Renal cortex interstitium (tissue), 11 donors: ENCODE measurements at regions not wholly inside any gene's neighbourhood (a gene's known extent, or its start where the extent isn't known, plus 50 kb on each side); places are given as distances from the start of the nearest gene placed in this dataset.
"Not testable (repeated sequence)": the region's sequence is repeated elsewhere in the genome, so short reads cannot be mapped to it uniquely, and the experiment has no call there.

Experiments
- DNase-seq, 11 donors: peaks; one replicate each; pipeline ENCODE4 v3.0.0-alpha.2; 2013; ENCODE audit warnings: low read depth in 9 of 11, low spot score in 4 of 11; ENCODE audit errors: extremely low read depth in 1 of 11

DNA sequence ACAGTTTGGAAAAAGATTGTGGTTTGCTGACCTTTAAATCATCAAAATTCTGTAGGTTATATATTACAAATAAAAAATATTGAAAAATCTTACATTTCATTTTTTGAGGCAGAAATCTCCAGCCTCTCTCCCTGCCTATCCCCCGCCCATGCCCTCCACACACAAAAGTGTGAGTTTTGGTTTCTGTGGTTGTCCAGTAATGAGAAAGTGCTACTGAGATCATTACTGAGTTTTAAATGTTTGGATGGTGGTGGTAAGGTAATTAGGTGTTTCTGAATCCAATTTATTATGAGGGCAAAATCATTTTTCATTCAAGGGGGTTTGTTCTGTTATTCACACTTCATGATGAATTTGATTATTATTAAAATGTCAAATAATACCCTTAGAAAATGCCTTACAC is 448.0 kb upstream of the SLC10A2 start:
- no peak for DNase-seq

DNA sequence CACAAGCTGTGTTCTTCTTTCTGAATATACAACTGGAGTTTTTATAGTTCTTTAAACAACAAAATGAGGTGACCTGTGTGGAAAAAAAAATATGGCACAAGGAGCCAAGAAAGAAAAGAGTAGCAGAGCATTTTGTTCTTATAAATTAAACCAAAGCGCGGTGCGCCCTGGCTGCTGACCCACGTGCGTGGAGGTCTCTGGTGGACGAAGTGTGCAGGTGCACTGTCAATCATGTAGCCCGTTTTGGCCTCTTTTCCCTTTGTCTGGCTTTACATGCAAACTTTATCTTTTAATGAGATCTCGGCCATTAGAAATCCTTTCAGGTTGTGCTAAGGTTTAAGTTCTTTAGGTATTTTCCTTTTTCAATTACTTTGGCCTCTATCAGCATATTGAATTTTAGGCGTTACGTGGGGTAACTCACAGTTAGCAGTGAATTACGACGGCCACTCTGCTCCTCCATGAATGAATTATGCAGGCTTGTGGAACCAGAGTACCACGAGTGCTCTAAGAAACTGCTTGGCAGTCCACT is 443.9 kb upstream of the SLC10A2 start:
- DNase-seq = peak in 6 of 11 donors; percentile 8 to 32 (median 24)

- no peak for DNase-seq
Observed at GRCh38 chr13:103497404-103497803, 431.2 kb upstream of the SLC10A2 start.

DNA sequence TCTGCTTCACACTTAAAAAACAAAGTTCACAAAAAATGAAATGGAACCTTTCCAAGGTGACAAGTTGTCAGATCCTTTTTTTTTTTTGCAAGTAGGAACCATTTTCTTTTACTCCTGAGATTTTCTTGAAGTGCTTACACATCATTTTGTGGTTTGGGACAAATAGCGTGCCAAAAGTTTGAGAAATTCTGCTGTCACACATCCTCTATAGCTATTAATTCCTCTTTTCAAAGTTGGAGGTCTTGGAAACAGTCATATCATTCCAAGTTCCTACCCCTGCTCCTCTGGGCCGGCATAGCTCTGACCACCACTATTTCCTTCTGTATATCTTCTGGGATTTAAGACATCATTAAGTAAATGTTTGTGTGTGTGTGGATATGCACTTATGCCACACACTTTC is 421.6 kb upstream of the SLC10A2 start:
- no peak for DNase-seq

- DNase-seq = no peak
Observed at GRCh38 chr13:103473081-103473480, 406.9 kb upstream of the SLC10A2 start.

DNA sequence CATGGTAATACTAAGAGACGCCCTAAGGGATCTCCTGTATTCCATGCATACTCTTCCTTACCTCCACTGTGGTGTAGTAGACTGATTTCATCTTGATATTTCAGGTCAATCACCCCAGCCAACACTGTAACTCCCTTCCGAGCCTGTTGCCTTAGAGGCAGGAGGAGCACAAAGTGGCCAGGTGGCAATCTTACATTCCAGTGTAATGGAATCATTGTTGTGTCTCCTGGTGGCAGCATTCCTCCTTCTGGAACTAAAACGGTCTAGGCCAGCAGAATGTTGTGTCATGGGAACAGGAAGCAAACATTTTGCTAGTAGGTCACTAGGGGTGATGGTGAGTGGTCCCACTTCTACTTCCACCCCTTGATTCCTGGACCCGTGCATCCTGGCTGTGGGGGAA is 405.7 kb upstream of the SLC10A2 start:
- no peak for DNase-seq

DNA sequence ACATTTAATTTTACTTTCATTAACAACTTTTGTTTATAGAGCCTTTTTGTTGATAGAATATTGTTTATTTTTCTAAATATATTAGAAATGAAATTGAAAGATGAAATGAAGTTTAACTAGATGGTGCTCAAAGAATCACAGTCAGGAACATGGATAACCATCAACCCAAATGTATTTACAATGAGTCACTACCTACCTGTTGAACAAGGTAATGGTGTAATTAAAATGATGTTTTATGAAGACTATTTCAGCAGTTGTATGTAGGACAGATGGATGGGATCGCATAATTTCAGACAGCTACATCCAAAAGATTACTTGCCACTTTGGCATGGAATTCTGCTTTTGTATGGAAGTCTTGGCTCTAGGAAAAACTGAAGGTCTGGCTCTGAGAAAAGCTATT is 403.6 kb upstream of the SLC10A2 start:
- no peak for DNase-seq

GRCh38 chr13:103466761-103467160 is 400.5 kb upstream of the SLC10A2 start:
- DNase-seq = no peak

GRCh38 chr13:103460246-103460645 is 394.0 kb upstream of the SLC10A2 start:
- DNase-seq = not testable (repeated sequence)

DNA sequence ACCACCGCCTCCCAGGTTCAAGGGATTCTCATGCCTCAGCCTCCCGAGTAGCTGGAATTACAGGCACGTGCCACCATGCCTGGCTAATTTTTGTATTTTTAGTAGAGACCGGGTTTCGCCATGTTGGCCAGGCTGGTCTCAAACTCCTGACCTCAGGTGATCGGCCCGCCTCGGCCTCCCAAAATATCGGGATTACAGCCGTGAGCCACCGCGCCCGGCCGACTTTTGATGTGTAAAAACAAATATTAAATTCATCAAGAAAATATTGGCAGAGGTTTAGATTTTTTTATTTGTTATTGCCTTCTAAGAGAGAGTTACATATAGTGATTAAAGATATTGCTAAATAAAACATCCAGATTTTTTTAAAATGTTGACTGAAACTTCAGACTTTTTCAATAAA is 390.8 kb upstream of the SLC10A2 start:
- DNase-seq = not testable (repeated sequence)

GRCh38 chr13:103451656-103452055 is 385.4 kb upstream of the SLC10A2 start:
- no peak for DNase-seq

DNA sequence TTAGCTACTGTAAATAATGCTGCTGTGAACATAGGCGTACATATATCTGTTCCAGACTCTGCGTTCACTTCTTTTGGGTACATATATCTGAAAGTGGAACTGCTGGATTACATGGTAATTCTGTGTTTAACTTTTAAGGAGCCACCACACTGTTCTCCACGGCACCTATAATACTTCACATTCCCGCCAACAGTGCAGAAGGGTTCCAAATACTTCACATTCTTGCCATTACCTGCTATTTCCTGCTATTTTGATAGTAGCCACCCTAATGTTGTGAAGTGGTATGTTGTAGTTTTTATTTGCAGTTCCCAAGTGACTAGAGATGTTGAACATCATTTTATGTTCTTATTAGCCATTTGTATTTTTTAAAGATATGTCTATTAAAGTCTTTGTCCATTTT is 377.4 kb upstream of the SLC10A2 start:
- no peak for DNase-seq

- no peak for DNase-seq
Observed at GRCh38 chr13:103437651-103438050, 371.4 kb upstream of the SLC10A2 start.

DNA sequence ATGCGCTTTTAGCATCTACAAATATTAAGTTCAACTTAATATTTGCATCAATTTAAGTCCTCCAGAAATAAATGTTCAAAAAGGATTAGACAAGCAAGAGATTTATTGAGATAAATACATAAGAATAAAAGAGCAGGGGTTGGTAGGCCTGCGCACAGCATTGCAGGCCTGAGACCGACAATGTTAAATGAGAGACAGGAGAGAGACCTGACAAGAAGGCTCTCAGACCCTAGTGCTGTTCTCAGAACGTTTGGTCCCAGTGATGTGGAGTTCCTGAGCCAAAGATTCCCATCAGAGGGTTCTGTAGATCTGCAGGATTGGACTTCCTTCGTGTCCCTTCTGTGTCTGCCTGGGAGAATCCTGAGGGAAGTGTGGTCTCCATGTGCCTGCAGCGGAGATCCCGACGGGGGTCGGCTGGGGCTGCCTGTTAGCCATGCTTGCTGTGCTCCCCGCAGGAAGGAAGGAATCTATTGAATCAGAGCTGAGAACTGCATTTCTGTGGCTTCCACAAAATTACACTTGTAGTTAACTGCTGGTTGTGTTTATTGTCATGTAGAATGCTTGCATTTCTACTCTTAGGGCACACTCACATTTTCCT is 369.9 kb upstream of the SLC10A2 start:
- DNase-seq = no peak

GRCh38 chr13:103431856-103432255 is 365.6 kb upstream of the SLC10A2 start:
- DNase-seq = peak in 1 of 11 donors; percentile 3

- DNase-seq = no peak
Observed at GRCh38 chr13:103430368-103430767, 364.2 kb upstream of the SLC10A2 start.

DNA sequence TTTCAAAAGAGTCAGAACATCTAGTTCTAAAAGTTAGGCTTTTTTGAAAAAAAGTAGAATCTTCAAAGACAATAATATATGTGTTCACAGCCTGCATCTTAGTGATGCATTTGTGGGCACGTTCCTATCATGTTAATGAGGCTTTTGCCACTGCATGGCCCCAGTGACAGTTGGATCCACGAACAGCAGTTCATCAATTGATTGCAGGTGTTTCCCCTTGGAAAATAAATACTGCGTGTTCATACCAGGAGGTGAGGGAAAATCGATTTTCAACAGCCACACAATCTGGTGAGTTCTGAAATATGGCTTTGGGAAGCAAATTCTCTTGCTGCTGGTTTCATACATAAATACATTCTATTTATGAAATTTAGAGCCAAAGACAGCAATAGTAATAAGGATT is 343.8 kb upstream of the SLC10A2 start:
- DNase-seq = no peak

DNA sequence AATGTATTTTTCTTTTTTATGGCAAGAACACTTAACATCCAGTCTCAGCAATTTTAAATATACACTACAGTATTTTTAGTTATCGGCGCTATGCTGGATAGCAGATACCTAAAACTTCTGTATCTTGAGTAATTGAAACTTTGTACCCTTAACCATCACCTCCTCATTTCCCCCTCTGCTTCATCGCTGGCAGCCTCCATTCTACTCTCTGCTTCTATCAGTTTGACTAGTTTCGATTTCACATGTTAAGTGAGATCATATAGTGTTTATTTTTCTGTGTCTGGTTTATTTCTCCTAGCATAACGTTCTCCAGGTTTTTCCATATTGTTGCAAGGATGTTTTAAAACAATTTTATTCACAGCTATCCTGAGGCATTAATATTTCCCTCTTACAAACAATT is 340.8 kb upstream of the SLC10A2 start:
- DNase-seq = no peak

GRCh38 chr13:103405297-103405696 is 339.1 kb upstream of the SLC10A2 start:
- no peak for DNase-seq

- no peak for DNase-seq
Observed at GRCh38 chr13:103403814-103404213, 337.6 kb upstream of the SLC10A2 start.

GRCh38 chr13:103403148-103403740 is 337.0 kb upstream of the SLC10A2 start:
- no peak for DNase-seq
